Testis (tissue), 2 donors: ENCODE measurements at regions not wholly inside any gene's neighbourhood (a gene's known extent, or its start where the extent isn't known, plus 50 kb on each side); places are given as distances from the start of the nearest gene placed in this dataset.

Experiments used
- DNase-seq: peaks from one replicate; pipeline ENCODE4 v3.0.0-alpha.2; 2019
- H3K27ac ChIP-seq, 2 donors: fragments of 200-600 bp; sonication (generic); one replicate each; pipeline ENCODE4 v1.5.1; 2019
- H3K27me3 ChIP-seq: fragments of 200-600 bp; sonication (generic); one replicate; pipeline ENCODE4 v1.5.1; 2019
- H3K36me3 ChIP-seq: fragments of 200-600 bp; sonication (generic); one replicate; pipeline ENCODE4 v1.5.1; 2017; ENCODE audit warnings: low read depth; ENCODE audit errors: missing control alignments
- H3K4me1 ChIP-seq: fragments of 200-600 bp; sonication (generic); one replicate; pipeline ENCODE4 v1.5.1; 2019
- H3K4me3 ChIP-seq, 2 donors: fragments of 200-600 bp; sonication (generic); one replicate each; pipeline ENCODE4 v1.5.1; 2017 to 2019
- H3K9me3 ChIP-seq: fragments of 200-600 bp; sonication (generic); one replicate; pipeline ENCODE4 v1.5.1; 2017
- CTCF ChIP-seq, 3 experiments: fragments of 450-650 bp in 2 of 3; fragments of 200-600 bp in 1 of 3; sonication (generic) in 1 of 3; IDR thresholded peaks; one replicate each; pipeline ENCODE4 v1.5.1; 2016 to 2019; ENCODE audit warnings: antibody characterized with exemption in 3 of 3, mild to moderate bottlenecking in 2 of 3, moderate library complexity in 1 of 3
- POLR2A ChIP-seq: fragments of 450-650 bp; IDR thresholded peaks from one replicate; pipeline ENCODE4 v1.6.1; 2017; ENCODE audit warnings: antibody characterized with exemption, mild to moderate bottlenecking, moderate library complexity
- WGBS, 2 donors: methylation state at CpG; one replicate each; pipeline ENCODE4 v1.1.5; 2018; 5-methylcytosine and 5-hydroxymethylcytosine counted together
- intact Hi-C: fragments of 100-400 bp; cut with DNase I; formaldehyde crosslinking; loops from one replicate; pipeline ENCODE4 v1.15.1; 2023; ENCODE audit warnings: low total_unique reads

GRCh38 chr7:16205466-16205865 lies 215.9 kb downstream of the CRPPA start:
- DNase-seq: no peak
- no peaks in the 10 kb centered on the region for H3K4me1 ChIP-seq
- TF ChIP-seq POLR2A (no peak), CTCF (IDR thresholded peaks at IDR 0.05) (no peak)
- WGBS, 2 donors: 82 to 83% methylated on average over 2 of the region's 2 CpGs
- H3K27ac ChIP-seq: no peak overlapping the region
- no peaks in the 10 kb centered on the region for H3K27me3 ChIP-seq
- H3K36me3 ChIP-seq: no peaks in the 10 kb centered on the region
- H3K4me3 ChIP-seq: no peak overlapping the region
- no peaks in the 10 kb centered on the region for H3K9me3 ChIP-seq
- intact Hi-C loops: no loop called here

- no peak for DNase-seq
- Histone ChIP-seq H3K4me3 (no peak overlapping the region), H3K4me1 (no peaks in the 10 kb centered on the region), H3K36me3 (no peaks in the 10 kb centered on the region), H3K27me3 (no peaks in the 10 kb centered on the region), H3K9me3 (no peaks in the 10 kb centered on the region), H3K27ac (no peak overlapping the region)
- 61 to 68% methylated on average over 2 of the region's 2 CpGs for WGBS, 2 donors
- TF ChIP-seq POLR2A: no peak
- TF ChIP-seq CTCF (IDR thresholded peaks at IDR 0.05): no peak
- intact Hi-C loops: no loop called here
Observed at GRCh38 chr7:16204953-16205352, 216.4 kb downstream of the CRPPA start.

- H3K4me3 ChIP-seq: no peak overlapping the region
- no peaks in the 10 kb centered on the region for H3K9me3 ChIP-seq
- no peaks in the 10 kb centered on the region for H3K36me3 ChIP-seq
- TF ChIP-seq POLR2A (no peak), CTCF (IDR thresholded peaks at IDR 0.05) (no peak)
- H3K4me1 ChIP-seq: no peaks in the 10 kb centered on the region
- DNase-seq: no peak
- H3K27ac ChIP-seq: no peak overlapping the region
- no peaks in the 10 kb centered on the region for H3K27me3 ChIP-seq
- WGBS, 2 donors: 65 to 67% methylated on average over 3 of the region's 3 CpGs
- intact Hi-C loops: no loop called here
Observed at GRCh38 chr7:16203065-16203464, 218.3 kb downstream of the CRPPA start.

GRCh38 chr7:16202303-16202702 lies 219.0 kb downstream of the CRPPA start:
- H3K27me3 ChIP-seq: no peaks in the 10 kb centered on the region
- H3K9me3 ChIP-seq: no peaks in the 10 kb centered on the region
- H3K4me1 ChIP-seq: no peaks in the 10 kb centered on the region
- TF ChIP-seq POLR2A (no peak), CTCF (IDR thresholded peaks at IDR 0.05) (no peak)
- no peak for DNase-seq
- H3K27ac ChIP-seq: no peak overlapping the region
- no peaks in the 10 kb centered on the region for H3K36me3 ChIP-seq
- no peak overlapping the region for H3K4me3 ChIP-seq
- intact Hi-C loops: no loop called here

GRCh38 chr7:16200591-16200990 lies 220.7 kb downstream of the CRPPA start:
- Histone ChIP-seq H3K36me3 (no peaks in the 10 kb centered on the region), H3K9me3 (no peaks in the 10 kb centered on the region), H3K4me1 (no peaks in the 10 kb centered on the region), H3K4me3 (no peak overlapping the region), H3K27me3 (no peaks in the 10 kb centered on the region), H3K27ac (no peak overlapping the region)
- no peak for DNase-seq
- TF ChIP-seq POLR2A: no peak
- no peak for TF ChIP-seq CTCF (IDR thresholded peaks at IDR 0.05)
- 97 to 100% methylated on average over 1 of the region's 1 CpG for WGBS, 2 donors
- intact Hi-C loops: no loop called here
